Hepatocyte (in vitro differentiated cells): ENCODE measurements at regions not wholly inside any gene's neighbourhood (a gene's known extent, or its start where the extent isn't known, plus 50 kb on each side); places are given as distances from the start of the nearest gene placed in this dataset.

ENCODE experiments used
- DNase-seq: peaks from one replicate; pipeline ENCODE4 v3.0.0-alpha.2; 2016; ENCODE audit warnings: low spot score
- H2AFZ ChIP-seq: fragments of 200-600 bp; sonication (generic); 2 replicates; pipeline ENCODE4 v1.6.0; 2016; ENCODE audit warnings: antibody characterized with exemption, mild to moderate bottlenecking
- H3K27ac ChIP-seq: fragments of 200-600 bp; sonication (generic); 2 replicates; pipeline ENCODE4 v1.5.1; 2016; ENCODE audit warnings: mild to moderate bottlenecking
- H3K27me3 ChIP-seq: fragments of 200-600 bp; sonication (generic); 2 replicates; pipeline ENCODE4 v1.6.1; 2016
- H3K36me3 ChIP-seq: fragments of 200-600 bp; sonication (generic); replicated peaks from 2 replicates; pipeline ENCODE4 v1.5.1; 2016; ENCODE audit warnings: low read depth; ENCODE audit not compliant: insufficient read depth
- H3K4me1 ChIP-seq: fragments of 200-600 bp; sonication (generic); 2 replicates; pipeline ENCODE4 v1.5.1; 2016; ENCODE audit warnings: mild to moderate bottlenecking, moderate library complexity; ENCODE audit not compliant: insufficient read depth
- H3K4me2 ChIP-seq: fragments of 200-600 bp; sonication (generic); 2 replicates; pipeline ENCODE4 v1.6.0; 2016
- H3K4me3 ChIP-seq: fragments of 200-600 bp; sonication (generic); 2 replicates; pipeline ENCODE4 v1.5.1; 2016; ENCODE audit warnings: mild to moderate bottlenecking
- H3K79me2 ChIP-seq: fragments of 200-600 bp; sonication (generic); 2 replicates; pipeline ENCODE4 v1.6.0; 2017; ENCODE audit warnings: mild to moderate bottlenecking
- H3K9me2 ChIP-seq: fragments of 200-600 bp; sonication (generic); replicated peaks from 2 replicates; pipeline ENCODE4 v1.6.0; 2017; ENCODE audit warnings: mild to moderate bottlenecking; ENCODE audit not compliant: insufficient read depth
- H3K9me3 ChIP-seq: fragments of 200-600 bp; sonication (generic); 2 replicates; pipeline ENCODE4 v1.5.1; 2016; ENCODE audit warnings: low read depth, mild to moderate bottlenecking
- H4K20me1 ChIP-seq: fragments of 200-600 bp; sonication (generic); 2 replicates; pipeline ENCODE4 v1.6.0; 2016; ENCODE audit warnings: mild to moderate bottlenecking; ENCODE audit not compliant: insufficient read depth, poor library complexity, severe bottlenecking
- EZH2 ChIP-seq: fragments of 200-600 bp; sonication (generic); IDR thresholded peaks from 2 replicates; pipeline ENCODE4 v1.6.1; 2016; ENCODE audit warnings: antibody characterized with exemption, mild to moderate bottlenecking, borderline replicate concordance
- EZH2phosphoT487 ChIP-seq: fragments of 200-600 bp; sonication (generic); IDR thresholded peaks from one replicate; pipeline ENCODE4 v1.6.1; 2018; ENCODE audit warnings: antibody characterized with exemption, mild to moderate bottlenecking, low read depth, moderate library complexity; ENCODE audit not compliant: unreplicated experiment, severe bottlenecking
- WGBS: methylation state at CpG from one replicate; pipeline ENCODE4 v1.1.6; 2016; ENCODE audit warnings: low lambda C conversion rate; ENCODE audit errors: missing lambda C conversion rate; 5-methylcytosine and 5-hydroxymethylcytosine counted together
- TF ChIP-seq, protein P1 (sequence below): fragments of 200-600 bp; sonication (generic); IDR thresholded peaks from 2 replicates; pipeline ENCODE4 v1.5.1; 2016; ENCODE audit warnings: antibody characterized with exemption, mild to moderate bottlenecking; ENCODE audit not compliant: poor library complexity

DNA sequence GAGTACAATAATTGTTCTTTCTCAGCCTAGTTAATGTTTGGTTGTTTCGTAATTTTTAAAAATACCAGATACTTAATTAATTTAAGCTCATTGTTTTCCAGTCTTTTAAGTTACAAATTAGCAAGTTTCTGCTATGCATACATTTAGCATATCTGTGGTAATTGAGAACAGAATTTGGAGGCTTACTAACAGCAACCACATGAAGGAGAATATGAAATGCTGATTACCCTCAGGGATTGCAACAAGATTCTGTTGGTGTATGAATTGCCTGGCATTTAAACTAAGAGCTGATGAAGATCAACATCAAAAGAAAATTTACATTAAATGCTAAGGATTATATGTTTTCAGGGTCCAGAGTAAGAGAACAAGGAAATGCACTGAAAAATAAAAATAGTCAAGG lies 580.0 kb upstream of the INTU start:
- DNase-seq = no peak
- Histone ChIP-seq H3K27ac (no peak overlapping the region), H3K36me3 (no peaks in the 10 kb centered on the region), H2AFZ (no peak overlapping the region), H3K9me2 (no peaks in the 10 kb centered on the region), H3K79me2 (no peaks in the 10 kb centered on the region), H3K27me3 (no peaks in the 10 kb centered on the region), H4K20me1 (no peaks in the 10 kb centered on the region), H3K4me2 (no peak overlapping the region), H3K4me1 (no peaks in the 10 kb centered on the region), H3K4me3 (no peak overlapping the region), H3K9me3 (no peaks in the 10 kb centered on the region)
- 84% methylated on average over 1 of the region's 1 CpG for WGBS
- no peak for TF ChIP-seq EZH2

GRCh38 chr4:127055357-127055756 lies 577.4 kb upstream of the INTU start:
- Histone ChIP-seq H3K4me2 (no peak overlapping the region), H3K27ac (no peak overlapping the region), H2AFZ (no peak overlapping the region), H4K20me1 (no peaks in the 10 kb centered on the region), H3K9me3 (no peaks in the 10 kb centered on the region), H3K27me3 (no peaks in the 10 kb centered on the region), H3K36me3 (no peaks in the 10 kb centered on the region), H3K9me2 (no peaks in the 10 kb centered on the region), H3K4me1 (no peaks in the 10 kb centered on the region), H3K4me3 (no peak overlapping the region), H3K79me2 (no peaks in the 10 kb centered on the region)
- TF ChIP-seq EZH2 = no peak
- TF ChIP-seq, protein P1, sequence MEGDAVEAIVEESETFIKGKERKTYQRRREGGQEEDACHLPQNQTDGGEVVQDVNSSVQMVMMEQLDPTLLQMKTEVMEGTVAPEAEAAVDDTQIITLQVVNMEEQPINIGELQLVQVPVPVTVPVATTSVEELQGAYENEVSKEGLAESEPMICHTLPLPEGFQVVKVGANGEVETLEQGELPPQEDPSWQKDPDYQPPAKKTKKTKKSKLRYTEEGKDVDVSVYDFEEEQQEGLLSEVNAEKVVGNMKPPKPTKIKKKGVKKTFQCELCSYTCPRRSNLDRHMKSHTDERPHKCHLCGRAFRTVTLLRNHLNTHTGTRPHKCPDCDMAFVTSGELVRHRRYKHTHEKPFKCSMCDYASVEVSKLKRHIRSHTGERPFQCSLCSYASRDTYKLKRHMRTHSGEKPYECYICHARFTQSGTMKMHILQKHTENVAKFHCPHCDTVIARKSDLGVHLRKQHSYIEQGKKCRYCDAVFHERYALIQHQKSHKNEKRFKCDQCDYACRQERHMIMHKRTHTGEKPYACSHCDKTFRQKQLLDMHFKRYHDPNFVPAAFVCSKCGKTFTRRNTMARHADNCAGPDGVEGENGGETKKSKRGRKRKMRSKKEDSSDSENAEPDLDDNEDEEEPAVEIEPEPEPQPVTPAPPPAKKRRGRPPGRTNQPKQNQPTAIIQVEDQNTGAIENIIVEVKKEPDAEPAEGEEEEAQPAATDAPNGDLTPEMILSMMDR = no peak
- TF ChIP-seq EZH2phosphoT487 = no peak
- WGBS = 81% methylated on average over 1 of the region's 1 CpG
- DNase-seq = no peak

- H2AFZ ChIP-seq = no peak overlapping the region
- 74% methylated on average over 1 of the region's 1 CpG for WGBS
- no peaks in the 10 kb centered on the region for H4K20me1 ChIP-seq
Observed at GRCh38 chr4:127069675-127070074, 563.1 kb upstream of the INTU start.

DNA sequence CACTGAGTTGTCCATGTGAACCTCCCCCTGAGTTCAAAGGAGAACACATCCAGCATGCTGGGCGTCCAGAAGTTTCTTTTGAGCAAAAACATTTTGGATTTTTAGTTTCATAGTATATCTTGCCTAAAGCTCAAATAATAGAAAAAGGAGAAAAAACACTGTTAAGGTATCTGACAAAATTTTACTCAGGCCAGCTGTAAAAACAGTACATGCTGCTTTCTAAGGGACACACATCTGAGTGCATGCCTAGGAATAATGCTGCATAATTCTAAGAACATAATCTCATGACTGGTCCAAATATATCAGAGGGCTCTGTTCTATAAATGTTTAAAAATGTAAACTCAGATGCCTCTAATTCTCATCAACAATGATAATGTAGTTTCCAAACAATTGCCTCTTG lies 561.3 kb upstream of the INTU start:
- Histone ChIP-seq H3K4me2 (no peak overlapping the region), H2AFZ (no peak overlapping the region), H3K4me1 (no peaks in the 10 kb centered on the region), H3K79me2 (no peaks in the 10 kb centered on the region), H4K20me1 (no peaks in the 10 kb centered on the region), H3K4me3 (no peak overlapping the region), H3K36me3 (no peaks in the 10 kb centered on the region), H3K9me2 (no peaks in the 10 kb centered on the region), H3K9me3 (no peaks in the 10 kb centered on the region), H3K27ac (no peak overlapping the region), H3K27me3 (no peaks in the 10 kb centered on the region)
- whole genome bisulfite sequencing = 88% methylated on average over 1 of the region's 1 CpG
- DNase-seq = no peak
- TF ChIP-seq EZH2phosphoT487 = no peak
- TF ChIP-seq EZH2 = no peak
- TF ChIP-seq, protein P1 = no peak

More at GRCh38 chr4:127069675-127070074, 563.1 kb upstream of the INTU start:
- no peaks in the 10 kb centered on the region for H3K9me2 ChIP-seq
- H3K4me3 ChIP-seq = no peak overlapping the region
- no peaks in the 10 kb centered on the region for H3K4me1 ChIP-seq
- TF ChIP-seq EZH2phosphoT487 (no peak), EZH2 (no peak)
- TF ChIP-seq, protein P1 = no peak
- H3K36me3 ChIP-seq = no peaks in the 10 kb centered on the region
- H3K9me3 ChIP-seq = no peaks in the 10 kb centered on the region
- no peak overlapping the region for H3K27ac ChIP-seq
- H3K79me2 ChIP-seq = no peaks in the 10 kb centered on the region
- H3K27me3 ChIP-seq = no peaks in the 10 kb centered on the region
- DNase-seq = no peak
- no peak overlapping the region for H3K4me2 ChIP-seq
